HAP-1 (cell line): ENCODE measurements at regions not wholly inside any gene's neighbourhood (a gene's known extent, or its start where the extent isn't known, plus 50 kb on each side); places are given as distances from the start of the nearest gene placed in this dataset.
A peak's percentile ranks its signal among the peaks of the same experiment; 100 is the strongest.

ENCODE experiments used
- DNase-seq, 2 experiments: peaks; one replicate each; pipeline ENCODE4 v3.0.0-alpha.2; 2016 to 2020; ENCODE audit warnings: low spot score in 2 of 2
- H3K27me3 ChIP-seq: fragments of 250-450 bp; sonication (Bioruptor Pico); 2 replicates; pipeline ENCODE4 v1.5.1; 2020; ENCODE audit warnings: low read depth, mild to moderate bottlenecking, moderate library complexity
- H3K36me3 ChIP-seq: fragments of 250-450 bp; sonication (Bioruptor Pico); replicated peaks from 2 replicates; pipeline ENCODE4 v1.5.1; 2020; ENCODE audit warnings: mild to moderate bottlenecking
- H3K4me1 ChIP-seq: fragments of 250-450 bp; sonication (Bioruptor Pico); 2 replicates; pipeline ENCODE4 v1.5.1; 2020; ENCODE audit warnings: mild to moderate bottlenecking
- H3K4me3 ChIP-seq: fragments of 250-450 bp; sonication (Bioruptor Pico); 2 replicates; pipeline ENCODE4 v1.5.1; 2020; ENCODE audit warnings: mild to moderate bottlenecking, moderate library complexity
- H3K9me3 ChIP-seq: fragments of 250-450 bp; sonication (Bioruptor Pico); 2 replicates; pipeline ENCODE4 v1.5.1; 2020; ENCODE audit warnings: mild to moderate bottlenecking, moderate library complexity
- in situ Hi-C: fragments of 300-500 bp; cut with MboI; formaldehyde crosslinking; loops from 3 replicates; pipeline ENCODE4 v1.14.3; 2020; ENCODE audit warnings: low sequenced_read_pairs, inconsistent platforms, mixed read lengths

DNA sequence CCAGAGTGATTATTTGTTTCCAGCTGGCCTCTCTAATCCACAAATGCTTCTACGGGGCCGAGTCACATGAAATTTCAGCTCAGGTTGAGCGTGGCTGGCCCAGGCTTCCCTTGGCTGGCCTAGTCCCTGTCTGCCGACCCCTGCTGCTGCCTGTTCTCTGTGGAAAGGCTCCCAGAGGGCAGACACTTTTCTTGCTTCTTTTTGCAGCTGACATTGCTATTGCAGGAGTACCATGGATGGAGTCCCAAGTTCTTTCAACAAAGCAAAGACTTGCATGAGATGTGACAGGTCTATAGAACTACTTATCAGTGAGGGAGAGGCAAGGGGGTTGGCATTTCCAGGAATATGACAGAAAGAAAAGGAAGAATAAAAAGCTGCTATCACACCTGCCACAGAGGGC is 287.4 kb upstream of the ARRDC3 start:
- H3K36me3 ChIP-seq, result no peaks in the 10 kb centered on the region
- H3K9me3 ChIP-seq, result no peaks in the 10 kb centered on the region
- no peak overlapping the region for H3K4me3 ChIP-seq
- no peak for DNase-seq
- H3K27me3 ChIP-seq, result peaks cover 6% of the 10 kb centered on the region; the same call in 1 of the 2 replicates
- in situ Hi-C loops, result no loop called here
- H3K4me1 ChIP-seq, result no peaks in the 10 kb centered on the region

GRCh38 chr5:91670122-91670521 is 287.0 kb upstream of the ARRDC3 start:
- in situ Hi-C loops, result no loop called here
- no peak overlapping the region for H3K4me3 ChIP-seq
- no peaks in the 10 kb centered on the region for H3K4me1 ChIP-seq
- DNase-seq, result no peak
- no peaks in the 10 kb centered on the region for H3K36me3 ChIP-seq
- no peaks in the 10 kb centered on the region for H3K9me3 ChIP-seq
- peaks cover 6% of the 10 kb centered on the region; the same call in 1 of the 2 replicates for H3K27me3 ChIP-seq

DNA sequence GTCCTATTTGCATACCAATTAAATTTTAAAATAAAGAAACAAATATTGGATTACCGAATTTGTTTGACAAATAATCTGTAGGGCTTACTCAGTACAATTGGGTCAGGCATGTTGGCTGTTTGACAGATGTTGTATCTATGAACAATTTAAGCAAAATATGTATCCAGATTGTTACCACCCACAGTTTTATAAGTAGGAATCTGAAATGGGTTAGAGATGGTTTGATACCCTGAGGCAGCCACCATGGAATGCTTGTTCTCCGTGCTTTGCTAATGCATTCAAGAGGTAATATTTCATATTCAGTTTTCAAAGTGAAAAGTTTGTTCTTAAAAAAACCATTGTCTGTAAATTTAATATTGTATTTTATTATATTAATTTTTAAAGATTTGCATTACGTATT is 285.1 kb upstream of the ARRDC3 start:
- DNase-seq, result no peak
- Histone ChIP-seq H3K27me3 (peaks cover 6% of the 10 kb centered on the region; the same call in 1 of the 2 replicates), H3K9me3 (no peaks in the 10 kb centered on the region), H3K36me3 (no peaks in the 10 kb centered on the region), H3K4me3 (no peak overlapping the region), H3K4me1 (no peaks in the 10 kb centered on the region)
- in situ Hi-C loops, result no loop called here

GRCh38 chr5:91652678-91653077 is 269.6 kb upstream of the ARRDC3 start:
- Histone ChIP-seq H3K9me3 (0 out of 2 replicates have a peak, but pooled peaks cover 2% of the 10 kb centered on the region), H3K27me3 (no peaks in the 10 kb centered on the region), H3K36me3 (no peaks in the 10 kb centered on the region), H3K4me1 (no peaks in the 10 kb centered on the region), H3K4me3 (no peak overlapping the region)
- in situ Hi-C loops, result no loop called here
- DNase-seq, result no peak

GRCh38 chr5:91651704-91652103 is 268.6 kb upstream of the ARRDC3 start:
- Histone ChIP-seq H3K36me3 (no peaks in the 10 kb centered on the region), H3K4me3 (no peak overlapping the region), H3K9me3 (0 out of 2 replicates have a peak, but pooled peaks cover 2% of the 10 kb centered on the region), H3K4me1 (no peaks in the 10 kb centered on the region), H3K27me3 (no peaks in the 10 kb centered on the region)
- in situ Hi-C loops, result no loop called here
- no peak for DNase-seq

DNA sequence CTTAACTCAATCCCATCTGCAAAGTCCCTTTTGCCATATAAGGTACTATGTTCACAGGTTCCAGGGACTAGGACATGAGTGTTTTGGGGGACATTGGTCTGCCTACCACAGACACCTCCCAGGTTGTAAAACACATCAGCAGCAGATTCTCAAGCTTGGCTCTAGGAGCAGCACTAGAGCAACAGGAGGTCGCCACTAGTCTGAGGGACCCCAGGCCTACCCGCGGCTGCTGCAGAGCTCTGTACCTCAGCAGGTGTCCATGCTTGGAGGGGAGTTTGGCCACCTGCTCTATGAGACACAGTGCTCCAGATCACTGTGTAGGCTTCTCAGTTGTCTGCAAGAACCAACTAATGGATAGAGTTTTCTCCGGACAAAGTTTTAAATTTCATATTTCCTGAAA is 262.2 kb upstream of the ARRDC3 start:
- in situ Hi-C loops, result no loop called here
- H3K27me3 ChIP-seq, result no peaks in the 10 kb centered on the region
- H3K4me3 ChIP-seq, result no peak overlapping the region
- no peaks in the 10 kb centered on the region for H3K36me3 ChIP-seq
- DNase-seq, result no peak
- no peaks in the 10 kb centered on the region for H3K4me1 ChIP-seq
- H3K9me3 ChIP-seq, result no peaks in the 10 kb centered on the region

GRCh38 chr5:91643797-91644196 is 260.7 kb upstream of the ARRDC3 start:
- Histone ChIP-seq H3K9me3 (no peaks in the 10 kb centered on the region), H3K27me3 (no peaks in the 10 kb centered on the region), H3K36me3 (no peaks in the 10 kb centered on the region), H3K4me3 (no peak overlapping the region), H3K4me1 (no peaks in the 10 kb centered on the region)
- DNase-seq, result no peak
- in situ Hi-C loops, result no loop called here

- Histone ChIP-seq H3K36me3 (no peaks in the 10 kb centered on the region), H3K27me3 (no peaks in the 10 kb centered on the region; the same call in 1 of the 2 replicates), H3K9me3 (no peaks in the 10 kb centered on the region), H3K4me1 (no peaks in the 10 kb centered on the region), H3K4me3 (no peak overlapping the region)
- in situ Hi-C loops, result no loop called here
- DNase-seq, result no peak
Observed at GRCh38 chr5:91642581-91642980, 259.5 kb upstream of the ARRDC3 start.

GRCh38 chr5:91641730-91642350 is 258.7 kb upstream of the ARRDC3 start:
- peak in 1 of 2 experiments; percentile 79 for DNase-seq
- Histone ChIP-seq H3K9me3 (no peaks in the 10 kb centered on the region), H3K4me3 (no peak overlapping the region), H3K27me3 (no peaks in the 10 kb centered on the region; the same call in 1 of the 2 replicates), H3K36me3 (no peaks in the 10 kb centered on the region), H3K4me1 (no peaks in the 10 kb centered on the region)
- in situ Hi-C loops, result no loop called here

DNA sequence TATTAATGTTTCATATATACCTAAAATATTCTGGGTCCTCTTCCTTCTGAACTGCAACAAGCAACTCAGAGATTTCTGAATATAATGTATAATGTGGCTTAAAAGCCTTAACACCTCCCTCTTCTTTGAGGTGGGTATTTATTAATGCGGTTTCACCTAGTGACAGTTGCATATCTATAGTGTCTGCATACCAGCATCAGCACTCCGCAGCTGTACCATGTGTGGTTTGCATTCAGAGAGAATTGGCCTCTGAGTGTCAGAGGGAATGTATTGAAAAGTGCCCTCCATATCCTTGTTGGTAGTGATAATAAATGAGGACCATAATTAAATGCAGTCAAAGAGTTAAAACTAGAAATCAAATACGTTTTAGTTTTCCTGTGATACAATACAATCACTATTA is 256.6 kb upstream of the ARRDC3 start:
- no peak for DNase-seq
- Histone ChIP-seq H3K4me3 (no peak overlapping the region), H3K9me3 (no peaks in the 10 kb centered on the region), H3K27me3 (peaks cover 4% of the 10 kb centered on the region), H3K36me3 (no peaks in the 10 kb centered on the region), H3K4me1 (no peaks in the 10 kb centered on the region)
- in situ Hi-C loops, result no loop called here

DNA sequence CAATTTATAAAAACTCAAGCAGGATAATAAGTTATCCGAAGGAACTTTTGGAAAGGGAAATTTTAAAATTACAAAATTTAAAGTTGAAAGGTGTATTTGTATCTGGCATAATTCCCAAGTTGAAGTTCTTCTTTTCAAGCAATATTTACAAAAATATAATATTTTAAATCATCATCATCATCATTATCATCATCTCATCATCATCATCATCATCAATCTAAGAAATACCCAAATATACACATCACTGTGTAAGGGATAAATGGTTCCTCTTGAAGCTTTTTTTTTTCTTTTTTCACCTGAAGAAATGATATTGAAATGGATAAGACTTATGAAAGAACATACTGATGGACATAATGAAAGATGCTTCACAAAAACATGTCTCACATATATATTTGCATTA is 254.9 kb upstream of the ARRDC3 start:
- in situ Hi-C loops, result no loop called here
- Histone ChIP-seq H3K9me3 (no peaks in the 10 kb centered on the region), H3K36me3 (no peaks in the 10 kb centered on the region), H3K4me3 (no peak overlapping the region), H3K27me3 (peaks cover 10% of the 10 kb centered on the region), H3K4me1 (peaks cover 3% of the 10 kb centered on the region)
- DNase-seq, result no peak

- Histone ChIP-seq H3K4me3 (no peak overlapping the region), H3K27me3 (peaks cover 13% of the 10 kb centered on the region), H3K4me1 (peaks cover 3% of the 10 kb centered on the region), H3K36me3 (no peaks in the 10 kb centered on the region), H3K9me3 (no peaks in the 10 kb centered on the region)
- no peak for DNase-seq
- in situ Hi-C loops, result no loop called here
Observed at GRCh38 chr5:91635950-91636734, 253.0 kb upstream of the ARRDC3 start.

- H3K36me3 ChIP-seq, result no peaks in the 10 kb centered on the region
- in situ Hi-C loops, result no loop called here
- H3K4me1 ChIP-seq, result peaks cover 3% of the 10 kb centered on the region
- no peak overlapping the region for H3K4me3 ChIP-seq
- peaks cover 20% of the 10 kb centered on the region for H3K27me3 ChIP-seq
- no peaks in the 10 kb centered on the region for H3K9me3 ChIP-seq
- peak; percentile 35 to 90 for DNase-seq
Observed at GRCh38 chr5:91632871-91633270, 249.8 kb upstream of the ARRDC3 start.

DNA sequence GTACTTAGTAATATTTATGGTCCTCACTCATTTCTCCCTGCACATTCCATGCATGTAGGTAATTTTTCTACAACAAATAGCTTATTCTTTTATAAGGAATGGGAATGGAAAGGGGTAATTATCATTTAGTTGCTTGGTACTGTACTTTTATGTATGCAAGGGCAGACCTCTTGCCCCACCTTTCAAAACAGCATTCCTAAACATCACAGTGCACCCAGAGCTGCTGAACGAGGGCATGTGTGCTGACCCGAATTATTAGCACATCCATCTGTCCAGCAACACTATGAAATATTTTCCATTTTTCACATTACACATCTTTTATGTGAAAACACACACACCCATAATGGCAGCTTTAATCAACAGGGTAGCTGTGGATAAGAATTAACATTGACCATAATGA is 228.6 kb upstream of the ARRDC3 start:
- Histone ChIP-seq H3K9me3 (no peaks in the 10 kb centered on the region), H3K36me3 (no peaks in the 10 kb centered on the region), H3K4me1 (no peaks in the 10 kb centered on the region), H3K4me3 (no peak overlapping the region), H3K27me3 (no peaks in the 10 kb centered on the region)
- DNase-seq, result no peak
- in situ Hi-C loops, result no loop called here
